Fibroblast of lung (primary cell): ENCODE measurements at regions not wholly inside any gene's neighbourhood (a gene's known extent, or its start where the extent isn't known, plus 50 kb on each side); places are given as distances from the start of the nearest gene placed in this dataset.

Source experiments
- CTCF ChIP-seq, 2 donors: IDR thresholded peaks in 1 of 2; conservative IDR thresholded peaks in 1 of 2; 1 replicate in 1 of 2; 2 replicates in 1 of 2; pipeline ENCODE4 v1.5.1; 2011 to 2012; ENCODE audit warnings: low read length in 2 of 2, control low read depth in 1 of 2, inconsistent platforms in 1 of 2, low read depth in 1 of 2, mild to moderate bottlenecking in 1 of 2
- EZH2 ChIP-seq: IDR thresholded peaks from 2 replicates; pipeline ENCODE4 v1.5.1; 2012; ENCODE audit warnings: low read length, control low read depth, mild to moderate bottlenecking; ENCODE audit errors: missing control alignments

GRCh38 chr18:4589056-4589800, 134.1 kb upstream of the DLGAP1 start:
- TF ChIP-seq EZH2: no peak
- no peak for TF ChIP-seq CTCF (conservative IDR thresholded peaks at IDR 0.05 in 1 of 2, IDR thresholded peaks at IDR 0.05 in 1 of 2; ENCODE audit: low read depth in 1 of 2, low read length in 2 of 2)
